PC-9 (cell line): ENCODE measurements at regions not wholly inside any gene's neighbourhood (a gene's known extent, or its start where the extent isn't known, plus 50 kb on each side); places are given as distances from the start of the nearest gene placed in this dataset.

ENCODE experiments used
- BruUV-seq: library from RNA; stranded (reverse); fragments of 400-500 nt; replicated peaks from 2 replicates; lab custom pipeline; 2021; lab: Mats Ljungman, UMichigan
- CTCF ChIA-PET: fragments of 300-600 bp; sonication (Branson Sonifier 250); formaldehyde crosslinking; loops from one replicate; lab custom pipeline; 2022; ENCODE audit warnings: antibody characterized with exemption; lab: Charles Lee
- POLR2A ChIA-PET: fragments of 300-600 bp; sonication (Branson Sonifier 250); formaldehyde crosslinking; loops from one replicate; lab custom pipeline; 2022; ENCODE audit warnings: antibody characterized with exemption; ENCODE audit not compliant: unreplicated experiment; lab: Charles Lee
- DNase-seq, 2 experiments: peaks; one replicate each; pipeline versions ENCODE4 v3.0.0 to v3.0.0-alpha.2; 2015 to 2022; ENCODE audit warnings: mixed read lengths in 1 of 2
- H2AFZ ChIP-seq: fragments of 200-600 bp; sonication (generic); 2 replicates; pipeline ENCODE4 v1.8.1; 2017; ENCODE audit warnings: antibody characterized with exemption
- H3F3A ChIP-seq: fragments of 200-600 bp; sonication (generic); 2 replicates; pipeline ENCODE4 v1.8.1; 2017; ENCODE audit warnings: antibody characterized with exemption, mild to moderate bottlenecking, low read depth; ENCODE audit not compliant: insufficient read depth
- H3K27ac ChIP-seq: fragments of 200-600 bp; sonication (generic); 2 replicates; pipeline ENCODE4 v1.6.1; 2016; ENCODE audit warnings: mixed run types
- H3K27me3 ChIP-seq: fragments of 200-600 bp; sonication (generic); 2 replicates; pipeline ENCODE4 v1.6.1; 2016; ENCODE audit warnings: low read depth, mixed run types; ENCODE audit not compliant: insufficient read depth
- H3K36me3 ChIP-seq: fragments of 200-600 bp; sonication (generic); 2 replicates; pipeline ENCODE4 v1.6.1; 2016; ENCODE audit warnings: low read depth, mixed run types
- H3K4me1 ChIP-seq: fragments of 200-600 bp; sonication (generic); replicated peaks from 2 replicates; pipeline ENCODE4 v1.6.1; 2016; ENCODE audit warnings: mixed run types; ENCODE audit not compliant: insufficient read depth
- H3K4me2 ChIP-seq: fragments of 200-600 bp; sonication (generic); 2 replicates; pipeline ENCODE4 v1.6.1; 2017; ENCODE audit warnings: mixed run types
- H3K4me3 ChIP-seq: fragments of 200-600 bp; sonication (generic); 2 replicates; pipeline ENCODE4 v1.6.1; 2016; ENCODE audit warnings: mixed run types
- H3K79me2 ChIP-seq: fragments of 200-600 bp; sonication (generic); 2 replicates; pipeline ENCODE4 v1.6.1; 2017; ENCODE audit warnings: low read depth, mixed run types
- H3K9me2 ChIP-seq: fragments of 200-600 bp; sonication (generic); 2 replicates; pipeline ENCODE4 v1.8.1; 2017; ENCODE audit warnings: mild to moderate bottlenecking; ENCODE audit not compliant: insufficient read depth
- H3K9me3 ChIP-seq: fragments of 200-600 bp; sonication (generic); 2 replicates; pipeline ENCODE4 v1.8.1; 2016; ENCODE audit warnings: low read depth; ENCODE audit not compliant: insufficient read depth
- H4K20me1 ChIP-seq: fragments of 200-600 bp; sonication (generic); 2 replicates; pipeline ENCODE4 v1.8.1; 2017; ENCODE audit not compliant: insufficient read depth
- EZH2 ChIP-seq: fragments of 200-600 bp; sonication (generic); IDR thresholded peaks from 2 replicates; pipeline ENCODE4 v1.8.0; 2017; ENCODE audit warnings: antibody characterized with exemption, low read depth
- intact Hi-C: fragments of 100-400 bp; cut with micrococcal nuclease; formaldehyde crosslinking; loops from one replicate; pipeline ENCODE4 v1.10.0; 2022; ENCODE audit not compliant: unreplicated experiment
- TF ChIP-seq, protein P1 (sequence below): fragments of 200-600 bp; sonication (generic); conservative IDR thresholded peaks from 2 replicates; pipeline ENCODE4 v1.6.1; 2017; ENCODE audit warnings: mixed run types, antibody characterized with exemption, mild to moderate bottlenecking, moderate library complexity

GRCh38 chr2:9096761-9097160, 93.3 kb upstream of the MBOAT2 start:
- Histone ChIP-seq H3K79me2 (no peaks in the 10 kb centered on the region), H3K4me1 (peaks cover 25% of the 10 kb centered on the region), H3K9me2 (no peaks in the 10 kb centered on the region), H3F3A (peaks cover 8% of the 10 kb centered on the region), H3K9me3 (no peaks in the 10 kb centered on the region), H3K4me3 (no peak overlapping the region), H3K27me3 (no peaks in the 10 kb centered on the region), H3K4me2 (no peak overlapping the region), H2AFZ (no peak overlapping the region), H3K27ac (no peak overlapping the region), H4K20me1 (no peaks in the 10 kb centered on the region), H3K36me3 (no peaks in the 10 kb centered on the region)
- no peak for TF ChIP-seq EZH2
- TF ChIP-seq, protein P1, sequence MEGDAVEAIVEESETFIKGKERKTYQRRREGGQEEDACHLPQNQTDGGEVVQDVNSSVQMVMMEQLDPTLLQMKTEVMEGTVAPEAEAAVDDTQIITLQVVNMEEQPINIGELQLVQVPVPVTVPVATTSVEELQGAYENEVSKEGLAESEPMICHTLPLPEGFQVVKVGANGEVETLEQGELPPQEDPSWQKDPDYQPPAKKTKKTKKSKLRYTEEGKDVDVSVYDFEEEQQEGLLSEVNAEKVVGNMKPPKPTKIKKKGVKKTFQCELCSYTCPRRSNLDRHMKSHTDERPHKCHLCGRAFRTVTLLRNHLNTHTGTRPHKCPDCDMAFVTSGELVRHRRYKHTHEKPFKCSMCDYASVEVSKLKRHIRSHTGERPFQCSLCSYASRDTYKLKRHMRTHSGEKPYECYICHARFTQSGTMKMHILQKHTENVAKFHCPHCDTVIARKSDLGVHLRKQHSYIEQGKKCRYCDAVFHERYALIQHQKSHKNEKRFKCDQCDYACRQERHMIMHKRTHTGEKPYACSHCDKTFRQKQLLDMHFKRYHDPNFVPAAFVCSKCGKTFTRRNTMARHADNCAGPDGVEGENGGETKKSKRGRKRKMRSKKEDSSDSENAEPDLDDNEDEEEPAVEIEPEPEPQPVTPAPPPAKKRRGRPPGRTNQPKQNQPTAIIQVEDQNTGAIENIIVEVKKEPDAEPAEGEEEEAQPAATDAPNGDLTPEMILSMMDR, result no peak
- intact Hi-C loops, result no loop called here
- ChIA-PET POLR2A (no interaction called here), CTCF (no interaction called here)
- no TSS peak for BruUV-seq
- no peak for DNase-seq

DNA sequence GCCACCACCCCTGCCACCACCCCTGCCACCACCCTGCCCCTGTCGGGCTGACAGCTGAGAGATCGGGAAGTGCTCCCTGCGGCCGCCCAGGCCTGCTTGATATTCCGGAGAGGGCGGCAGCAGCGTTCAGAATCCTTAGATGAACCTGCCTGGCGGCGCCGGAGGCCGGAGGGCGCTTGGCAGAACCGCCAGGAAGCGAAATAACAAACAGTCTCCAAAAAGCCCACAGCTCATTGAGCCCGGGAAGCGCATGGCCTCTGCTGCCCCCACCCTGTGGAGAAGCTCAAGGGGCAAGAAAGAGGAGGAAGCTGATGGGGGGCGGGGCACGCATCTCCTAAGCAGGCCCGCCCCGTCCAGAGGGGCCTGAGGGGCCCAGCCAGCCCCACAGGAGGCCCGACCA, 92.2 kb upstream of the MBOAT2 start:
- no peaks in the 10 kb centered on the region for H3K9me2 ChIP-seq
- H3K27ac ChIP-seq, result no peak overlapping the region
- ChIA-PET POLR2A (no interaction called here), CTCF (no interaction called here)
- no peaks in the 10 kb centered on the region for H3F3A ChIP-seq
- no peaks in the 10 kb centered on the region for H3K27me3 ChIP-seq
- no peak for TF ChIP-seq EZH2
- TF ChIP-seq, protein P1, result no peak
- H3K4me2 ChIP-seq, result no peak overlapping the region
- H2AFZ ChIP-seq, result no peak overlapping the region
- no TSS peak for BruUV-seq
- no peaks in the 10 kb centered on the region for H3K36me3 ChIP-seq
- H4K20me1 ChIP-seq, result no peaks in the 10 kb centered on the region
- intact Hi-C loops, result no loop called here
- no peaks in the 10 kb centered on the region for H3K9me3 ChIP-seq
- peaks cover 22% of the 10 kb centered on the region for H3K4me1 ChIP-seq
- no peaks in the 10 kb centered on the region for H3K79me2 ChIP-seq
- no peak overlapping the region for H3K4me3 ChIP-seq
- DNase-seq, result no peak

GRCh38 chr2:9095226-9095625, 91.7 kb upstream of the MBOAT2 start:
- Histone ChIP-seq H3F3A (no peaks in the 10 kb centered on the region), H2AFZ (no peak overlapping the region), H3K4me3 (no peak overlapping the region), H3K79me2 (no peaks in the 10 kb centered on the region), H3K27me3 (no peaks in the 10 kb centered on the region), H3K4me1 (peaks cover 22% of the 10 kb centered on the region), H3K4me2 (no peak overlapping the region), H3K9me2 (no peaks in the 10 kb centered on the region), H3K36me3 (no peaks in the 10 kb centered on the region), H3K27ac (no peak overlapping the region), H4K20me1 (no peaks in the 10 kb centered on the region), H3K9me3 (no peaks in the 10 kb centered on the region)
- ChIA-PET POLR2A (no interaction called here), CTCF (no interaction called here)
- TF ChIP-seq, protein P1, result no peak
- TF ChIP-seq EZH2, result no peak
- intact Hi-C loops, result no loop called here
- BruUV-seq, result no TSS peak
- DNase-seq, result no peak
